Activated CD4-positive, alpha-beta memory T cell treated with anti-CD3 and anti-CD28 coated beads for 36 hours (primary cell): ENCODE measurements at regions not wholly inside any gene's neighbourhood (a gene's known extent, or its start where the extent isn't known, plus 50 kb on each side); places are given as distances from the start of the nearest gene placed in this dataset.

Experiments
- CTCF ChIA-PET: fragments of 350-600 bp; sonication (Branson Sonifier 250); formaldehyde crosslinking; loops from one replicate; lab custom pipeline; 2021; ENCODE audit warnings: antibody characterized with exemption, inconsistent platforms; lab: Charles Lee
- POLR2A ChIA-PET: fragments of 350-600 bp; sonication (Branson Sonifier 250); formaldehyde crosslinking; loops from one replicate; lab custom pipeline; 2021; ENCODE audit warnings: antibody characterized with exemption; lab: Charles Lee
- DNase-seq: peaks from one replicate; pipeline ENCODE4 v3.0.0-alpha.2; 2020
- H3K27ac Mint-ChIP-seq: one replicate; pipeline ENCODE4 v1.8.0; 2021; ENCODE audit warnings: mixed read lengths
- H3K27me3 Mint-ChIP-seq: one replicate; pipeline ENCODE4 v1.8.0; 2021; ENCODE audit warnings: mixed read lengths
- H3K36me3 Mint-ChIP-seq: one replicate; pipeline ENCODE4 v1.8.0; 2021; ENCODE audit warnings: mixed read lengths
- H3K4me1 Mint-ChIP-seq: one replicate; pipeline ENCODE4 v1.8.0; 2021; ENCODE audit warnings: low read depth, mixed read lengths
- H3K4me3 Mint-ChIP-seq: one replicate; pipeline ENCODE4 v1.8.0; 2021; ENCODE audit warnings: mild to moderate bottlenecking, mixed read lengths
- H3K9me3 Mint-ChIP-seq: one replicate; pipeline ENCODE4 v1.8.0; 2021; ENCODE audit warnings: mixed read lengths
- intact Hi-C: fragments of 100-400 bp; cut with micrococcal nuclease; formaldehyde crosslinking; loops from one replicate; pipeline ENCODE4 v1.15.1; 2023

DNA sequence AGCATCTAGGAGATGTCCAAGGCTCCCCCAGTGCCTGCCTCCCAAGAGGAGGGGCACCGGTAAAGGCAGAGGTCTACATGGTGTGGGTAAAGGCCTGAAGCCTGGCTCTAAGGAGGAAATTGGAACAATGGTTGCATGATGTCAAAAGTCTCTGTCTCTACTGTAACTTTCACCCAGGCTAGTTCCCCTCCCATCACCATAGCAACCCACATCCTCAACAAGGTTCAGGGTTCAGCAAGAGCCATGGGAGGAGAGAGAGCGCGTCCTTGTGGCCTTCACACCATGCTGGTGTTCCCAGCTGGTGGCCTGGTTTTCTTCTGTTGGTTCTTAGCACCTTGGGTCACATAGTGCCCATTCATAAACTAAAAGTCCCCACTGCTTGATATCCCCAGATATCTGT, 196.7 kb upstream of the CDH5 start:
- POLR2A ChIA-PET: no interaction called here
- Mint-ChIP-seq H3K27ac (no peak overlapping the region), H3K36me3 (no peaks in the 10 kb centered on the region), H3K4me3 (no peak overlapping the region), H3K9me3 (no peaks in the 10 kb centered on the region), H3K27me3 (no peaks in the 10 kb centered on the region), H3K4me1 (no peaks in the 10 kb centered on the region)
- DNase-seq: no peak
- CTCF ChIA-PET: no interaction called here
- intact Hi-C loops: no loop called here

DNA sequence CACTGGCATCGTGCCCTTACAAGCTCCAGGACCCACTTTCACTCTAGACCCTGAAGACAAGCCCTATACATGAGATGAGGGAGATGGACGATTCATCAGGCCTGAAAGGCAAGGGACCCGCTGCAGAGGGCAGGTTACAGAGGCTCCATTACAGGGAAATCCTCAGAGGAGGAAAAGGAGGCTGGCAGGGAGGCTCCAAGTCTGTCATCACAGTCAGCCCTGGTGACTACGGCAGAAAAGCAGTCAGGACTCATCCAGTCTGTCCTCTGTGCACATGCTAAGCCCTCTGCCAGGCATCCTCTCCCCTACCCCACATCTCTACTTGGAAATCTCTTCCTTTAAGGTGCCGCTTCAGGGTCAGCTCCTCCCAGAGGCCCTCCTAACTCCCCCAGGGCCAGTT, 197.7 kb upstream of the CDH5 start:
- POLR2A ChIA-PET: no interaction called here
- H3K36me3 Mint-ChIP-seq: no peaks in the 10 kb centered on the region
- intact Hi-C loops: no loop called here
- H3K27ac Mint-ChIP-seq: no peak overlapping the region
- H3K27me3 Mint-ChIP-seq: no peaks in the 10 kb centered on the region
- DNase-seq: no peak
- no peaks in the 10 kb centered on the region for H3K4me1 Mint-ChIP-seq
- no peak overlapping the region for H3K4me3 Mint-ChIP-seq
- H3K9me3 Mint-ChIP-seq: no peaks in the 10 kb centered on the region
- CTCF ChIA-PET: no interaction called here

DNA sequence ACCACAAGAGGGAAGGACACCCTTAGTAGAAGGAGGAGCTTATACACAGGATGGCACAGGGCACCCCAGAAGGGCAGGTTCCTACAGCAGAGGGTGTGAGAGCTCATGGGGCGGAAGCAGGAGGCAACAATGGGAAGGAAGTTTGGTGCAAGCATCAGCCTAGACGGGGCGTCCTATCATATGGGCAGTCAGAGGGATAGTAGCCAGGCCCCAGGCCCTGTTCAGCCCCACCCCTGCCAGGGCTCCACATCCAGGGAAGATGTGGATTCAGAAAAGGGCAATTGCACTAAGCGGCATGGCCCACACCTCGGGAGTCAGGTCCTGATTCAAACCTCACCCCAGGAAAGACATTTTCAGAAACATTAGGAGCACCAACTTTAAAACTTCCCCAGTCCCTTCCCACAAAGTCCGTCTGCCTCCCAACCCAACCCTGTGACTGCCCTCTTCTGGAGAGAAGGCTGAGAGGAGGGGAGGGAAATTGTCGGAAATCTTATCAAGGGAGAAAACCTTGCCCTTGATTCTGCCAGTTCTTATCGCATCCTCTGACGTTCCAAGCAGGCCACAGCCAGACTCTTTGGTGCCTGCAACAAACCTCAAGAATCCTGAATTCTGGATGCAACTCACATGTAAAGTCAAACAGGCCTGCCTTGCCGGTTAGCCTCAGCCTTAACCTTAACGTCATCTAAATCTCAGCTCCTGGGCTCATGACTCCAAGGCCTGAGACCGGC, 198.8 kb upstream of the CDH5 start:
- Mint-ChIP-seq H3K4me3 (no peak overlapping the region), H3K4me1 (no peaks in the 10 kb centered on the region), H3K27ac (no peak overlapping the region), H3K9me3 (no peaks in the 10 kb centered on the region), H3K27me3 (no peaks in the 10 kb centered on the region), H3K36me3 (no peaks in the 10 kb centered on the region)
- DNase-seq: no peak
- intact Hi-C loops: no loop called here
- POLR2A ChIA-PET: no interaction called here
- CTCF ChIA-PET: no interaction called here

DNA sequence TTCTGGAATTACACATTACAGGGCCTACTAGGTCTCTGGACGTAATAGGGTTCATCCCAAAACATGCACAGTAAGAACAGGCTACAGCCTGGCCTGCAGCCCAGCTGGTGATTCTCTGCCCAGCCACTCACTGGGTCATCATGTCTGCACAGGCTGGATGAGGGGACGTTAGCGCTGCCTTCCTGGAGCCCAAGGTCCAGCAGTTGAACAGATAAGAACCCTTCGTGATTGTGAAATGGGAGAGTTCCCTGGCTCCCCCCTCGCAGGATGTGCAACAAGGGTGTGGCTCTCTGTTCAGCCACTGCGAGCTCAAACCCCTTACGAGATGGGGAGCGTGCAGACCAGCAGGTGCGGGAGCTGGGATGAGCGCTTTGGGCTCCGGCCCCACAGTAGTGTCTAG, 200.0 kb upstream of the CDH5 start:
- intact Hi-C loops: no loop called here
- CTCF ChIA-PET: no interaction called here
- POLR2A ChIA-PET: no interaction called here
- Mint-ChIP-seq H3K27ac (no peak overlapping the region), H3K27me3 (no peaks in the 10 kb centered on the region), H3K36me3 (no peaks in the 10 kb centered on the region), H3K4me1 (no peaks in the 10 kb centered on the region), H3K4me3 (no peak overlapping the region), H3K9me3 (no peaks in the 10 kb centered on the region)
- no peak for DNase-seq

DNA sequence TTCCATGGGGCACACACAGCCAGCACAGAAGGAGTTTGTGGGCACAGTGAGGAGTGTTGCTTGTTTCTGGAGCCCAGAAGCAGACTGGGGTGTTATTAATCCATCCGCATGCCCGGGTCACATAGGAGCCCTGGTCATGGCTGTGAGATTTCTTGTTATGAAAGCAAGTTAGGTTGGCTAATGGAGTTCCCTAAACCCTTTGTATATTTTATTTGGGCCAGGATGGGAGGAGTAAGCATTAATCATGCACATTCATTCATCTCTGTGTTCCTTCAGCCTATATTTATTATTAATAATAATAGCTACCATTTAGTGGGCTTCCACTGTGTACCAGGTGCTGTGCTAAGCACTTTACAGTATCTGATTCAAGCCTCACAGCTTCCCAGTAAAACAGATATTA, 200.6 kb upstream of the CDH5 start:
- ChIA-PET POLR2A (no interaction called here), CTCF (no interaction called here)
- intact Hi-C loops: no loop called here
- no peaks in the 10 kb centered on the region for H3K4me1 Mint-ChIP-seq
- H3K36me3 Mint-ChIP-seq: no peaks in the 10 kb centered on the region
- H3K27me3 Mint-ChIP-seq: no peaks in the 10 kb centered on the region
- DNase-seq: no peak
- H3K4me3 Mint-ChIP-seq: no peak overlapping the region
- H3K27ac Mint-ChIP-seq: no peak overlapping the region
- H3K9me3 Mint-ChIP-seq: no peaks in the 10 kb centered on the region

DNA sequence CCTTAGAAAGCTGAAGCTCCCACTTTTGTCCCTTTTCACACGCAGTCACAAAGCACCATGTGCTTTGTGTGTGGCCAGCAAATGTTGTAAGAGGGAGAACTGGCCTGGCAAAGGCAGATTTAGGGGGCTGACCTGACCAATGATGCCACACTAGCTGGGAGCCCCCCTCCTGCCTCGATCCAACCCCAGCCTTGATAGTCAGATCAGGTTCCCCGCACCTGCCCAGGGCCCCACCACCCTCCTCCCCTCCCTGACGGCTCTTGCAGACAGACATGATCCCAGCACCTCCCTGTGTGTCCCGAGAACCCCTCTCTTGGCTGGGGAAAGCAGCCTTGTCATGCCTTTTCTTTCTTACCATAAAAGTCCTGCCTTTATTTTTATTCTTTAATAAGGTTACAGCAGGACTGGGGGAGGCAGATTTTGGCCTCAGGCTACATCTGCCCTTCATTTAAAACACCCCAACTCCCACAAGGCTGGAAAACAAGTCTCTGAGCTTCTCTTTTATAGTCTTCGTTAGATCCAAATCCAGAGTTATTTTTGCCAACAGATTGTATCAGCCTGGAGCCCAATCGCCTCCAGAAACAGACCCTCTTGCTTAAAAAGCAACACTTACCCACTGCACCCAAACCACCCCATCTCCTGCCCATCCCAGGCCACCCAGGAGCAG, 201.8 kb upstream of the CDH5 start:
- CTCF ChIA-PET: no interaction called here
- intact Hi-C loops: no loop called here
- no peaks in the 10 kb centered on the region for H3K4me1 Mint-ChIP-seq
- H3K27me3 Mint-ChIP-seq: no peaks in the 10 kb centered on the region
- H3K9me3 Mint-ChIP-seq: no peaks in the 10 kb centered on the region
- POLR2A ChIA-PET: no interaction called here
- H3K27ac Mint-ChIP-seq: no peak overlapping the region
- no peaks in the 10 kb centered on the region for H3K36me3 Mint-ChIP-seq
- no peak overlapping the region for H3K4me3 Mint-ChIP-seq
- DNase-seq: no peak

DNA sequence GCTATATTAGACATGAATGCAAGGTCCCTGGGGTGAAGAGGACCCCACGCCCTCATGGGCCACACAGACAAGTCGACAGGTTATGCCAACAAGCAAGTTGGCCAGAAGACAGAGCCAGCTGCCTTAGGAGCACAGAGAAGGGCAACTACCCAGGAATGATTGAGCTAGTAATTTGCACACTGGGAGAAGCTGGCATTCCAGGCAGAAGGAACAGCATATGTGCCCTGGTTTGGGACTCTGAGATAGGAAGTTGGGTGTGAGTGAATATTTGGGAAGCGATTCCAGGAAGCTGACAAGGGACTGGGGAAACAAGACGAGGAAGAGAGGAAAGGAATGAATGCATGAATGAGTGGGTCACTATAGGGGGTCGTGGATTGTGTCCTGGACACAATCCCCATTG, 203.7 kb upstream of the CDH5 start:
- intact Hi-C loops: no loop called here
- no peak overlapping the region for H3K4me3 Mint-ChIP-seq
- H3K27me3 Mint-ChIP-seq: no peaks in the 10 kb centered on the region
- no peak overlapping the region for H3K27ac Mint-ChIP-seq
- H3K9me3 Mint-ChIP-seq: no peaks in the 10 kb centered on the region
- ChIA-PET POLR2A (no interaction called here), CTCF (no interaction called here)
- H3K36me3 Mint-ChIP-seq: no peaks in the 10 kb centered on the region
- no peaks in the 10 kb centered on the region for H3K4me1 Mint-ChIP-seq
- DNase-seq: no peak

DNA sequence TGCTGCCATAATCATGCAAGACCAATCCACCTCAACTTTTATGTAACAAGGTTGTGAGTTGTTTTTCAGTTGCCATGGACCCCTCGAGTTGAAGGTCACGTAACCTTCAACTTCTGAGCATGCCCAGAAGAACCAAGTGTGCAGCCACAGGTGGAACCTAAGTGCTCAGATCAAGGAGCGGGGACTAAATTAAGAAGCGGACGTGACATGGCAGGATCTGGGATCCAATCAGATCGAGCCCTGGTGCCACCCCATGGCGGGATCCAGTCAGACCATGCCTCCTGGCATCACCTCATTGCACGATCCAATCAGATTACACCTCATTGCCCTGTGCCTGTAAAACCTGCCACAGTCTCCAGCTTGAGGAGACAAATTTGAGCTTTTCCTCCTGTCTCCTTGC, 204.5 kb upstream of the CDH5 start:
- CTCF ChIA-PET: no interaction called here

DNA sequence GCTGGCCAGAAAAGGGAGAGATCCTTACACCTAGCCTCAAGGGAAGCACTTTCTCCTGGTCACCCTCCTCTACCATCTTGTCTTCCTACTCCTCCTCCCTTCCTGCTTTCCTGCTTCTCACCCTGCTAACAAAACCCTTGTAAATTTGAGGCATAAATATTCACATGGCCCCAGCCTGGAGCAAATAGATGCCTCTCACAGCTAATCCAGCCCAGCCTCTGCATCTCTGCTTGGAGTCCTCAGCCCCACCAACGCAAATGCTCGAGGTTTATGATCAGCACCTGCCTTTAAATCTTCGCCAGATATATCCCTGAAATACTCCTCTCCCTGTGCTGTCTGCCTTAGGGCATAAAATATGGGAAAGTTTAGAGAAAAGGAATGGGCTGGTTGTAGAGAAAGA, 205.2 kb upstream of the CDH5 start:
- Mint-ChIP-seq H3K9me3 (no peaks in the 10 kb centered on the region), H3K4me3 (no peak overlapping the region), H3K4me1 (no peaks in the 10 kb centered on the region), H3K36me3 (no peaks in the 10 kb centered on the region), H3K27ac (no peak overlapping the region), H3K27me3 (no peaks in the 10 kb centered on the region)
- ChIA-PET POLR2A (no interaction called here), CTCF (no interaction called here)
- intact Hi-C loops: no loop called here
- DNase-seq: no peak

More for the DNA sequence above, 204.5 kb upstream of the CDH5 start:
- intact Hi-C loops: no loop called here
- H3K27me3 Mint-ChIP-seq: no peaks in the 10 kb centered on the region
- H3K9me3 Mint-ChIP-seq: no peaks in the 10 kb centered on the region
- H3K27ac Mint-ChIP-seq: no peak overlapping the region
- no peak overlapping the region for H3K4me3 Mint-ChIP-seq
- POLR2A ChIA-PET: no interaction called here
- no peaks in the 10 kb centered on the region for H3K36me3 Mint-ChIP-seq
- no peak for DNase-seq
- H3K4me1 Mint-ChIP-seq: no peaks in the 10 kb centered on the region

DNA sequence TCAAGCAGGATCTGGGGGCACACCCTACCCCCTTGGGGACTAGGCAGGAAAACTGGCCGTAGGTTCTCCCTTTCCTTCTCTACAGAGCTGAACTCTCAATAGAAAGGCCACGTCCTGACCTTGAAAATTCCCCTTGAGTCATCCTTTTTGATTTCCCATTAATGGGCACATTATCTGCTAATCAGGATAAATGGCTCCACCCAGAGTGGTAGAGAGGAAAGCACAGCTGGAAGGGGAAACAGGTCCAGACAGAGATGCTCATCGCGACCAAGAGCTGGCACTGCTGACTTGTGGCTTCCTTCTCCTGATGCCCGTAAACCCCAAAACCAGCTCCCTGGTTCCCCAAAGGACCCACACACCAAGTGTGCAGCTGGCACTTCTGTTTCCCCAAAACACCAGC, 206.5 kb upstream of the CDH5 start:
- Mint-ChIP-seq H3K27me3 (peaks cover 2% of the 10 kb centered on the region), H3K36me3 (no peaks in the 10 kb centered on the region), H3K4me3 (no peak overlapping the region), H3K4me1 (no peaks in the 10 kb centered on the region), H3K9me3 (no peaks in the 10 kb centered on the region), H3K27ac (no peak overlapping the region)
- intact Hi-C loops: no loop called here
- ChIA-PET CTCF (no interaction called here), POLR2A (no interaction called here)
- DNase-seq: no peak

DNA sequence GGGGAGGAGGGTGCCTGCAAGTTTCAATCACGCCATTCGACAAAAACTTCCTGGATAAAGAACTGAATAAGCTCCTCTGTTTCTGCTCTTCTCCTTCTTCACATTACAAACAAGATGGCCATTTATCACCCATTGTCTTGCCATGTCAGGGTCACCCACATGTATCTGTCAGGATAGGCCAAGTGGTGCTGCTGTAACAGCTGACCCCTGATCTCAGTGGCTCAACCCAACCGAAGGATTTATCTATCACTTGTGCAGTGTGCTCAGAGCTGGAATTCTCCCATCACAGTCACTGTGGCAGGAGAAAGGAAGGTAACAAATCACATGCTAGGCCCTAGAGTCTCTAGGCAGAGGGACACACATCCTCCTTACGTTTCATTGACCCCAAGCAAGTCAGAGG, 210.0 kb upstream of the CDH5 start:
- Mint-ChIP-seq H3K27me3 (peaks cover 2% of the 10 kb centered on the region), H3K4me1 (no peaks in the 10 kb centered on the region), H3K4me3 (no peak overlapping the region), H3K36me3 (no peaks in the 10 kb centered on the region), H3K9me3 (no peaks in the 10 kb centered on the region), H3K27ac (no peak overlapping the region)
- intact Hi-C loops: no loop called here
- DNase-seq: no peak
- POLR2A ChIA-PET: no interaction called here
- CTCF ChIA-PET: no interaction called here

DNA sequence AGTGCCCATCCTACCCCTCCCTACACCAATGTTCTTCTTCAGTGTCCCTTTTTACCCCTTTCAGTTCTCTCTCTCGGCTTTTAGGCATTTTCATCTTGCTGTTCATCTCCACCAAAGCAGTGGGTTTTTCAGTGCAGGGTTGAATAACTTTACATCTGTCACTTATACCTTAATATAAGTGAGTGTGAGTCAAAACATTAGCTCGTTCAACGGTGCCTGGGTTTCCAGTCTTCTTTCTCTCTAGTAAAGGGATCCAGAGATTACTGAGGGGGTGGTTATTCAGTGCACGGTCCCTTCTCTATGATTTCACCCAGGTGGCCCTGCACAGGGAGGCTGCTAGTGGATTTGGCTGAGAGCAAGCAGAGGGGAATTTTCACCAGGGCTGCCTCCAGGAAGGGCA, 210.6 kb upstream of the CDH5 start:
- intact Hi-C loops: no loop called here
- H3K4me3 Mint-ChIP-seq: no peak overlapping the region
- POLR2A ChIA-PET: no interaction called here
- H3K36me3 Mint-ChIP-seq: no peaks in the 10 kb centered on the region
- CTCF ChIA-PET: no interaction called here
- H3K4me1 Mint-ChIP-seq: no peaks in the 10 kb centered on the region
- H3K9me3 Mint-ChIP-seq: no peaks in the 10 kb centered on the region
- peaks cover 2% of the 10 kb centered on the region for H3K27me3 Mint-ChIP-seq
- no peak for DNase-seq
- no peak overlapping the region for H3K27ac Mint-ChIP-seq

DNA sequence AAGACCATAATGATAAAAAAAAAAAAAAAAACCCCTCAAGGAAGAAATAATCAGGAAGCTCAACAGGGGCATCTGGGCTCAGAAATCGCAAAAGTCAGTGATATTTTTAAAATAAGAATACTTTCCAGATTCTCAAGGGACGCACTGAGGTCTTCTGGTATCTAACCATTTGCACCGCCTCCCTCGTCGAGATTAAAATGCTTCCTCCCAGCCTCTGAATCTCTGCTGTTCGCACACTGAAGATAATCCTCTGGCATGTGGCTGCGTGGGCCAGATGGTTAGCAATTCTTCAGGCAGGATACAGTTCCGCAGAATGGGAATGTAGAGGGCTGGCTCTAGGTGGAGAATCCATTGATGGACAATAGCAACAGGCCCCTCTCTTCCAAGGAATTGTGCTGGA, 211.7 kb upstream of the CDH5 start:
- Mint-ChIP-seq H3K9me3 (no peaks in the 10 kb centered on the region), H3K4me3 (no peak overlapping the region), H3K4me1 (no peaks in the 10 kb centered on the region), H3K36me3 (no peaks in the 10 kb centered on the region), H3K27ac (no peak overlapping the region), H3K27me3 (peaks cover 2% of the 10 kb centered on the region)
- ChIA-PET CTCF (no interaction called here), POLR2A (no interaction called here)
- DNase-seq: no peak
- intact Hi-C loops: no loop called here
